A549 (cell line): ENCODE measurements at regions not wholly inside any gene's neighbourhood (a gene's known extent, or its start where the extent isn't known, plus 50 kb on each side); places are given as distances from the start of the nearest gene placed in this dataset.

Experiments used
- ATAC-seq, 2 experiments: fragments of 200-7000 bp in 1 of 2; fragments of >200 bp in 1 of 2; cut with Nextera tagmentation in 1 of 2; cut with Tn5 transposase in 1 of 2; 3 replicates each; pipeline versions ENCODE4 v1.8.0 to v1.9.1; 2018 to 2020; ENCODE audit warnings: mild to moderate bottlenecking in 1 of 2, moderate library complexity in 1 of 2
- CTCF ChIA-PET: fragments of 300-600 bp; sonication (Branson Sonifier 250); formaldehyde crosslinking; extraction: SDS; loops from one replicate; lab custom pipeline; 2021; ENCODE audit warnings: antibody characterized with exemption, inconsistent platforms; lab: Yijun Ruan, JAX
- POLR2A ChIA-PET: fragments of 350-600 bp; formaldehyde crosslinking; extraction: SDS; loops from one replicate; lab custom pipeline; 2021; ENCODE audit warnings: antibody characterized with exemption, inconsistent platforms; lab: Yijun Ruan, JAX
- DNase-seq, 2 experiments: peaks; one replicate each; pipeline versions ENCODE4 v3.0.0 to v3.0.0-alpha.2; 2011 to 2016; ENCODE audit warnings: low read depth in 1 of 2, low spot score in 1 of 2
- FAIRE-seq: peaks from 2 replicates; lab custom pipeline; 2011; peaks lifted over from hg19 to GRCh38; lab: Jason Lieb, UNC
- H3K27ac ChIP-seq, 2 experiments: fragments of >200 bp; sonication (Bioruptor Twin); formaldehyde crosslinking; 3 replicates each; pipeline ENCODE4 v1.5.1; 2016 to 2017
- H3K4me1 ChIP-seq: fragments of >200 bp; sonication (Bioruptor Twin); formaldehyde crosslinking; 3 replicates; pipeline ENCODE4 v1.6.1; 2016
- H3K4me2 ChIP-seq: fragments of >200 bp; sonication (Bioruptor Twin); formaldehyde crosslinking; 3 replicates; pipeline ENCODE4 v1.6.1; 2016
- H3K4me3 ChIP-seq: fragments of >200 bp; sonication (Bioruptor Twin); formaldehyde crosslinking; 3 replicates; pipeline ENCODE4 v1.5.1; 2016
- H3K9me3 ChIP-seq: fragments of >200 bp; sonication (Bioruptor Twin); formaldehyde crosslinking; 3 replicates; pipeline ENCODE4 v1.6.1; 2016
- BHLHE40 ChIP-seq: IDR thresholded peaks from 2 replicates; pipeline ENCODE4 v1.6.1; 2012; ENCODE audit warnings: low read depth, low read length, inconsistent platforms
- CBX2 ChIP-seq: fragments of 200-600 bp; sonication (generic); IDR thresholded peaks from 2 replicates; pipeline ENCODE4 v1.6.1; 2016; ENCODE audit warnings: low read depth, mild to moderate bottlenecking, borderline replicate concordance
- CBX8 ChIP-seq: fragments of 200-600 bp; sonication (generic); IDR thresholded peaks from 2 replicates; pipeline ENCODE4 v1.6.1; 2016
- CEBPB ChIP-seq, 2 experiments: fragments of >200 bp in 1 of 2; sonication (Bioruptor Twin) in 1 of 2; formaldehyde crosslinking in 1 of 2; IDR thresholded peaks; 2 replicates each; pipeline ENCODE4 v1.6.1; 2012 to 2016
- CHD2 ChIP-seq: fragments of 150-350 bp; IDR thresholded peaks from 2 replicates; pipeline ENCODE4 v1.6.1; 2014; ENCODE audit warnings: low read length; ENCODE audit not compliant: partially characterized antibody
- ESRRA ChIP-seq: fragments of 150-350 bp; IDR thresholded peaks from 2 replicates; pipeline ENCODE4 v1.6.1; 2014; ENCODE audit warnings: mild to moderate bottlenecking, low read length, borderline replicate concordance
- FOSL2 ChIP-seq, 2 experiments: fragments of 450-650 bp in 1 of 2; fragments of >200 bp in 1 of 2; sonication (Bioruptor Twin) in 1 of 2; formaldehyde crosslinking; IDR thresholded peaks; 2 replicates each; pipeline versions ENCODE4 v1.5.0 to v1.6.1; 2016 to 2020; ENCODE audit warnings: mild to moderate bottlenecking in 1 of 2, moderate library complexity in 1 of 2
- HDAC2 ChIP-seq: fragments of 200-600 bp; sonication (generic); IDR thresholded peaks from 2 replicates; pipeline ENCODE4 v1.6.1; 2016
- HOXB5 ChIP-seq: fragments of 250-450 bp; sonication (Bioruptor Pico); IDR thresholded peaks from 2 replicates; pipeline ENCODE4 v1.5.0; 2020; ENCODE audit warnings: mild to moderate bottlenecking, moderate library complexity
- KDM1A ChIP-seq: fragments of 200-600 bp; sonication (generic); IDR thresholded peaks from 2 replicates; pipeline ENCODE4 v1.6.1; 2016; ENCODE audit warnings: low read depth, mild to moderate bottlenecking
- KDM5A ChIP-seq: fragments of 200-600 bp; sonication (generic); IDR thresholded peaks from 2 replicates; pipeline ENCODE4 v1.6.1; 2016; ENCODE audit warnings: antibody characterized with exemption, mild to moderate bottlenecking
- MAFK ChIP-seq: fragments of 450-650 bp; IDR thresholded peaks from 2 replicates; pipeline ENCODE4 v1.6.1; 2014; ENCODE audit not compliant: partially characterized antibody
- MAZ ChIP-seq: fragments of 150-350 bp; IDR thresholded peaks from 2 replicates; pipeline ENCODE4 v1.6.1; 2014; ENCODE audit warnings: antibody characterized with exemption, low read depth, low read length, borderline replicate concordance
- NFE2L2 ChIP-seq: fragments of 150-350 bp; conservative IDR thresholded peaks from 2 replicates; pipeline ENCODE4 v1.6.1; 2014; ENCODE audit warnings: low read length
- NR3C1 ChIP-seq: fragments of >200 bp; sonication (Bioruptor Twin); formaldehyde crosslinking; IDR thresholded peaks from 3 replicates; pipeline ENCODE4 v1.6.1; 2017
- RNF2 ChIP-seq: fragments of 200-600 bp; sonication (generic); IDR thresholded peaks from 2 replicates; pipeline ENCODE4 v1.6.1; 2016; ENCODE audit warnings: low read depth, mild to moderate bottlenecking, antibody characterized with exemption, moderate library complexity, borderline replicate concordance
- SMC3 ChIP-seq: fragments of >200 bp; sonication (Bioruptor Twin); formaldehyde crosslinking; IDR thresholded peaks from 3 replicates; pipeline ENCODE4 v1.6.1; 2018; ENCODE audit warnings: inconsistent platforms
- TFCP2L1 ChIP-seq: fragments of 250-450 bp; sonication (Bioruptor Pico); IDR thresholded peaks from 2 replicates; pipeline ENCODE4 v1.5.0; 2021; ENCODE audit warnings: mild to moderate bottlenecking
- TP53 ChIP-seq: fragments of 250-450 bp; sonication (Bioruptor Pico); IDR thresholded peaks from 2 replicates; pipeline ENCODE4 v1.5.0; 2021; ENCODE audit warnings: mild to moderate bottlenecking, moderate library complexity
- USF2 ChIP-seq: fragments of 450-650 bp; IDR thresholded peaks from 2 replicates; pipeline ENCODE4 v1.6.1; 2014; ENCODE audit warnings: antibody characterized with exemption
- ZFP36 ChIP-seq: fragments of 450-650 bp; IDR thresholded peaks from 2 replicates; pipeline ENCODE4 v1.6.1; 2014; ENCODE audit warnings: borderline replicate concordance; ENCODE audit not compliant: partially characterized antibody
- ZNF302 ChIP-seq: fragments of 250-450 bp; sonication (Bioruptor Pico); IDR thresholded peaks from 2 replicates; pipeline ENCODE4 v1.9.0; 2021; ENCODE audit warnings: inconsistent platforms, mild to moderate bottlenecking, moderate library complexity
- WGBS: methylation state at CpG from one replicate; pipeline ENCODE4 v1.1.6; 2017; ENCODE audit errors: missing lambda C conversion rate; 5-methylcytosine and 5-hydroxymethylcytosine counted together
- TF ChIP-seq, protein P1 (sequence below): fragments of 200-600 bp; sonication (generic); IDR thresholded peaks from 2 replicates; pipeline ENCODE4 v1.6.1; 2016; ENCODE audit warnings: antibody characterized with exemption, mild to moderate bottlenecking, moderate library complexity
- TF ChIP-seq, protein P2 (sequence below): fragments of >200 bp; sonication (Bioruptor Twin); formaldehyde crosslinking; IDR thresholded peaks from 2 replicates; pipeline ENCODE4 v1.6.1; 2016
- TF ChIP-seq, protein P3 (sequence below): fragments of 250-450 bp; sonication (Bioruptor Pico); IDR thresholded peaks from 2 replicates; pipeline ENCODE4 v1.5.0; 2021; ENCODE audit warnings: mild to moderate bottlenecking, moderate library complexity, borderline replicate concordance

GRCh38 chr14:101128478-101129321, 225.2 kb upstream of the RTL1 start:
- FAIRE-seq (no peak), ATAC-seq (no peak), DNase-seq (no peak)
- ChIA-PET POLR2A (no interaction called here), CTCF (interaction anchor here (0.8 kb wide), 1 partner anchor 107 kb away, joined by 3 read pairs; no protein-coding TSS in a partner anchor)
- H3K4me2 ChIP-seq: no peak overlapping the region
- 74% methylated on average over 27 of the region's 30 CpGs for WGBS
- H3K4me3 ChIP-seq: no peak overlapping the region
- no peaks in the 10 kb centered on the region for H3K4me1 ChIP-seq
- no peaks in the 10 kb centered on the region for H3K9me3 ChIP-seq
- TF ChIP-seq KDM5A (no peak), RNF2 (no peak), HOXB5 (CRISPR knock-in tag) (no peak), CBX8 (no peak), ESRRA (no peak), MAZ (no peak), USF2 (no peak), TP53 (CRISPR knock-in tag) (no peak), BHLHE40 (no peak), CBX2 (no peak), SMC3 (no peak), ZNF302 (no peak), NFE2L2 (no peak), CEBPB (IDR thresholded peaks at IDR 0.05) (no peak)
- TF ChIP-seq, protein P1, sequence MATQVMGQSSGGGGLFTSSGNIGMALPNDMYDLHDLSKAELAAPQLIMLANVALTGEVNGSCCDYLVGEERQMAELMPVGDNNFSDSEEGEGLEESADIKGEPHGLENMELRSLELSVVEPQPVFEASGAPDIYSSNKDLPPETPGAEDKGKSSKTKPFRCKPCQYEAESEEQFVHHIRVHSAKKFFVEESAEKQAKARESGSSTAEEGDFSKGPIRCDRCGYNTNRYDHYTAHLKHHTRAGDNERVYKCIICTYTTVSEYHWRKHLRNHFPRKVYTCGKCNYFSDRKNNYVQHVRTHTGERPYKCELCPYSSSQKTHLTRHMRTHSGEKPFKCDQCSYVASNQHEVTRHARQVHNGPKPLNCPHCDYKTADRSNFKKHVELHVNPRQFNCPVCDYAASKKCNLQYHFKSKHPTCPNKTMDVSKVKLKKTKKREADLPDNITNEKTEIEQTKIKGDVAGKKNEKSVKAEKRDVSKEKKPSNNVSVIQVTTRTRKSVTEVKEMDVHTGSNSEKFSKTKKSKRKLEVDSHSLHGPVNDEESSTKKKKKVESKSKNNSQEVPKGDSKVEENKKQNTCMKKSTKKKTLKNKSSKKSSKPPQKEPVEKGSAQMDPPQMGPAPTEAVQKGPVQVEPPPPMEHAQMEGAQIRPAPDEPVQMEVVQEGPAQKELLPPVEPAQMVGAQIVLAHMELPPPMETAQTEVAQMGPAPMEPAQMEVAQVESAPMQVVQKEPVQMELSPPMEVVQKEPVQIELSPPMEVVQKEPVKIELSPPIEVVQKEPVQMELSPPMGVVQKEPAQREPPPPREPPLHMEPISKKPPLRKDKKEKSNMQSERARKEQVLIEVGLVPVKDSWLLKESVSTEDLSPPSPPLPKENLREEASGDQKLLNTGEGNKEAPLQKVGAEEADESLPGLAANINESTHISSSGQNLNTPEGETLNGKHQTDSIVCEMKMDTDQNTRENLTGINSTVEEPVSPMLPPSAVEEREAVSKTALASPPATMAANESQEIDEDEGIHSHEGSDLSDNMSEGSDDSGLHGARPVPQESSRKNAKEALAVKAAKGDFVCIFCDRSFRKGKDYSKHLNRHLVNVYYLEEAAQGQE: no peak
- no peak overlapping the region for H3K27ac ChIP-seq

- FAIRE-seq (no peak), DNase-seq (no peak), ATAC-seq (no peak)
- Histone ChIP-seq H3K27ac (no peak overlapping the region), H3K4me1 (no peaks in the 10 kb centered on the region), H3K9me3 (no peaks in the 10 kb centered on the region), H3K4me3 (no peak overlapping the region), H3K4me2 (no peak overlapping the region)
- ChIA-PET CTCF (no interaction called here), POLR2A (no interaction called here)
- 49% methylated on average over 6 of the region's 6 CpGs for WGBS
- TF ChIP-seq ESRRA (no peak), MAFK (peak; percentile 84)
Observed at GRCh38 chr14:101129521-101130167, 226.1 kb upstream of the RTL1 start.

DNA sequence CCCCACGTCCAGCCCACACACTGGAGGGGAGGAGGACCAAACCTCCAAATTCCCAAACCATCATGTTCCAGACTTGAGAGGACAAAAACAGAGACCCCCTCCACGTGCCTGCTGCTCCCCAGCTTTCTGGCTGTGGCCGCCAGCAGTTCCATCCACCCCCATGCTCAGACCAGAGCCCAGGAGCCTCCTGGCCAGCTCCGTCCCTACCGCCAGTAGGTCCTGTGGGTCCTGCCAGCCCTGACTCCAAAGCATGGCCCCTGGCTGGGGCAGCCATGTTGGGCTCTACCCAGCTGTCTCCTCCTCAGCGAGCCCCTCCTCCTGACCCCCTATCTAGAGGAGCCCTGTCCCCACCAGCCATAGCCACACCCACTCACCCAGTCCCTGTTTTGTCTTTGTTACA, 227.3 kb upstream of the RTL1 start:
- no peak overlapping the region for H3K4me3 ChIP-seq
- WGBS: 53% methylated on average over 6 of the region's 6 CpGs
- TF ChIP-seq USF2 (no peak), CHD2 (no peak), CEBPB (IDR thresholded peaks at IDR 0.05) (no peak), NR3C1 (no peak), KDM1A (no peak), FOSL2 (IDR thresholded peaks at IDR 0.05) (no peak), FOSL2 (CRISPR knock-in tag; IDR thresholded peaks at IDR 0.05) (no peak), TFCP2L1 (CRISPR knock-in tag) (no peak), HDAC2 (no peak), ZFP36 (no peak)
- TF ChIP-seq, protein P2, sequence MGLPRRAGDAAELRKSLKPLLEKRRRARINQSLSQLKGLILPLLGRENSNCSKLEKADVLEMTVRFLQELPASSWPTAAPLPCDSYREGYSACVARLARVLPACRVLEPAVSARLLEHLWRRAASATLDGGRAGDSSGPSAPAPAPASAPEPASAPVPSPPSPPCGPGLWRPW: no peak
- TF ChIP-seq, protein P3, sequence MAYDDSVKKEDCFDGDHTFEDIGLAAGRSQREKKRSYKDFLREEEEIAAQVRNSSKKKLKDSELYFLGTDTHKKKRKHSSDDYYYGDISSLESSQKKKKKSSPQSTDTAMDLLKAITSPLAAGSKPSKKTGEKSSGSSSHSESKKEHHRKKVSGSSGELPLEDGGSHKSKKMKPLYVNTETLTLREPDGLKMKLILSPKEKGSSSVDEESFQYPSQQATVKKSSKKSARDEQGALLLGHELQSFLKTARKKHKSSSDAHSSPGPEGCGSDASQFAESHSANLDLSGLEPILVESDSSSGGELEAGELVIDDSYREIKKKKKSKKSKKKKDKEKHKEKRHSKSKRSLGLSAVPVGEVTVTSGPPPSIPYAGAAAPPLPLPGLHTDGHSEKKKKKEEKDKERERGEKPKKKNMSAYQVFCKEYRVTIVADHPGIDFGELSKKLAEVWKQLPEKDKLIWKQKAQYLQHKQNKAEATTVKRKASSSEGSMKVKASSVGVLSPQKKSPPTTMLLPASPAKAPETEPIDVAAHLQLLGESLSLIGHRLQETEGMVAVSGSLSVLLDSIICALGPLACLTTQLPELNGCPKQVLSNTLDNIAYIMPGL: no peak
- no peak overlapping the region for H3K27ac ChIP-seq
- H3K9me3 ChIP-seq: no peaks in the 10 kb centered on the region
- ChIA-PET CTCF (interaction anchor here (0.8 kb wide), 1 partner anchor 12 kb away, joined by 4 read pairs; no protein-coding TSS in a partner anchor), POLR2A (interaction anchor here (0.7 kb wide), 1 partner anchor 92 kb away, joined by 3 read pairs; no protein-coding TSS in a partner anchor)
- H3K4me1 ChIP-seq: no peaks in the 10 kb centered on the region
- ATAC-seq (0 out of 6 replicates have a peak, but pooled peaks of 1 of the 2 experiments have one; percentile 30), DNase-seq (no peak), FAIRE-seq (no peak)
- no peak overlapping the region for H3K4me2 ChIP-seq
